ENCODE measurements at regions not wholly inside any gene's neighbourhood (a gene's known extent, or its start where the extent isn't known, plus 50 kb on each side); places are given as distances from the start of the nearest gene placed in this dataset.

- no peak for TF ChIP-seq CTCF (IDR thresholded peaks at IDR 0.05)
- TF ChIP-seq GABPA (IDR thresholded peaks at IDR 0.05; ENCODE audit: low read depth), result no peak
- TF ChIP-seq SMC3 (IDR thresholded peaks at IDR 0.05; ENCODE audit: low read depth, low read length), result no peak
- no peak for TF ChIP-seq EZH2phosphoT487 (IDR thresholded peaks at IDR 0.05; ENCODE audit: borderline replicate concordance, low read depth)
- TF ChIP-seq RCOR1 (IDR thresholded peaks at IDR 0.05; ENCODE audit: low read length), result no peak
- no peak for TF ChIP-seq TAF1 (IDR thresholded peaks at IDR 0.05; ENCODE audit: borderline replicate concordance, low read depth, low read length)
- TF ChIP-seq SIN3A (IDR thresholded peaks at IDR 0.05; ENCODE audit: borderline replicate concordance, low read depth, low read length), result no peak
- TF ChIP-seq POLR2AphosphoS5 (IDR thresholded peaks at IDR 0.05; ENCODE audit: low read depth, low read length), result no peak
- no peak for TF ChIP-seq FOXJ3 (CRISPR knock-in tag; IDR thresholded peaks at IDR 0.05)
- no peak for TF ChIP-seq EP300 (IDR thresholded peaks at IDR 0.05; ENCODE audit: borderline replicate concordance in 1 of 2, low read depth in 1 of 2, low read length in 1 of 2)
- TF ChIP-seq JUND (IDR thresholded peaks at IDR 0.05), result no peak
- no peak for TF ChIP-seq USF2 (IDR thresholded peaks at IDR 0.05; ENCODE audit: borderline replicate concordance, low read depth, low read length)
- no peak for TF ChIP-seq RXRA (IDR thresholded peaks at IDR 0.05; ENCODE audit: borderline replicate concordance, low read depth)
- no peak for TF ChIP-seq NFIC (IDR thresholded peaks at IDR 0.05; ENCODE audit: borderline replicate concordance)
Measured at GRCh38 chr20:6245436-6245835, 122.6 kb upstream of the FERMT1 start.

Data from SK-N-SH (cell line).